ENCODE measurements at regions not wholly inside any gene's neighbourhood (a gene's known extent, or its start where the extent isn't known, plus 50 kb on each side); places are given as distances from the start of the nearest gene placed in this dataset.

- Histone ChIP-seq H3K27me3 (ENCODE audit: control insufficient read depth, insufficient read depth, low read length, poor library complexity, severe bottlenecking) (no peaks in the 10 kb centered on the region), H3K4me3 (ENCODE audit: low read length) (no peak overlapping the region), H3K9me3 (ENCODE audit: control insufficient read depth, low read length) (no peaks in the 10 kb centered on the region), H3K4me1 (ENCODE audit: control insufficient read depth, insufficient read depth, low read length) (no peaks in the 10 kb centered on the region), H3K27ac (ENCODE audit: low read depth, low read length) (no peak overlapping the region), H3K9ac (ENCODE audit: extremely low read depth, low read length, poor library complexity, severe bottlenecking) (no peak overlapping the region), H3K36me3 (ENCODE audit: control insufficient read depth, insufficient read depth, low read length) (no peaks in the 10 kb centered on the region)
- Mint-ChIP-seq H3K4me3 (no peak overlapping the region), H3K27ac (no peak overlapping the region), H3K27me3 (ENCODE audit: insufficient read depth) (no peaks in the 10 kb centered on the region), H3K4me1 (no peaks in the 10 kb centered on the region), H3K36me3 (ENCODE audit: low read depth) (no peaks in the 10 kb centered on the region), H3K9me3 (no peaks in the 10 kb centered on the region)
- no peak for DNase-seq
- no peak for TF ChIP-seq CTCF (conservative IDR thresholded peaks at IDR 0.05)
- 82% methylated on average over 1 of the region's 1 CpG; no CpG with 5 or more reads in 1 of the 2 experiments for WGBS, 2 experiments (ENCODE audit: insufficient coverage in 1 of 2, insufficient read length in 1 of 2)
These were observed 336.8 kb upstream of the SLC30A5 start for GRCh38 chr5:68757006-68757405.

- no peaks in the 10 kb centered on the region for H3K27me3 ChIP-seq (ENCODE audit: control insufficient read depth, insufficient read depth, low read length, poor library complexity, severe bottlenecking)
- H3K4me1 Mint-ChIP-seq: no peaks in the 10 kb centered on the region
- H3K36me3 Mint-ChIP-seq (ENCODE audit: low read depth): no peaks in the 10 kb centered on the region
- H3K9me3 Mint-ChIP-seq: no peaks in the 10 kb centered on the region
- H3K4me1 ChIP-seq (ENCODE audit: control insufficient read depth, insufficient read depth, low read length): no peaks in the 10 kb centered on the region
- DNase-seq: no peak
- no peak overlapping the region for H3K27ac ChIP-seq (ENCODE audit: low read depth, low read length)
- 80 to 82% methylated on average over 1 of the region's 1 CpG for WGBS, 2 experiments (ENCODE audit: insufficient coverage in 1 of 2, insufficient read length in 1 of 2)
- no peak for TF ChIP-seq CTCF (conservative IDR thresholded peaks at IDR 0.05)
- H3K9me3 ChIP-seq (ENCODE audit: control insufficient read depth, low read length): no peaks in the 10 kb centered on the region
- H3K27me3 Mint-ChIP-seq (ENCODE audit: insufficient read depth): no peaks in the 10 kb centered on the region
- no peaks in the 10 kb centered on the region for H3K36me3 ChIP-seq (ENCODE audit: control insufficient read depth, insufficient read depth, low read length)
- no peak overlapping the region for H3K9ac ChIP-seq (ENCODE audit: extremely low read depth, low read length, poor library complexity, severe bottlenecking)
- H3K27ac Mint-ChIP-seq: no peak overlapping the region
- no peak overlapping the region for H3K4me3 ChIP-seq (ENCODE audit: low read length)
- H3K4me3 Mint-ChIP-seq: no peak overlapping the region
These were observed 336.1 kb upstream of the SLC30A5 start for GRCh38 chr5:68757626-68758212.

- no peaks in the 10 kb centered on the region for H3K27me3 Mint-ChIP-seq (ENCODE audit: insufficient read depth)
- no peak overlapping the region for H3K27ac ChIP-seq (ENCODE audit: low read depth, low read length)
- no peaks in the 10 kb centered on the region for H3K36me3 Mint-ChIP-seq (ENCODE audit: low read depth)
- H3K4me1 Mint-ChIP-seq: no peaks in the 10 kb centered on the region
- DNase-seq: no peak
- H3K9ac ChIP-seq (ENCODE audit: extremely low read depth, low read length, poor library complexity, severe bottlenecking): no peak overlapping the region
- no peak for TF ChIP-seq CTCF (conservative IDR thresholded peaks at IDR 0.05)
- no peaks in the 10 kb centered on the region for H3K27me3 ChIP-seq (ENCODE audit: control insufficient read depth, insufficient read depth, low read length, poor library complexity, severe bottlenecking)
- no peaks in the 10 kb centered on the region for H3K9me3 ChIP-seq (ENCODE audit: control insufficient read depth, low read length)
- no peaks in the 10 kb centered on the region for H3K9me3 Mint-ChIP-seq
- H3K36me3 ChIP-seq (ENCODE audit: control insufficient read depth, insufficient read depth, low read length): no peaks in the 10 kb centered on the region
- WGBS, 2 experiments (ENCODE audit: insufficient coverage in 1 of 2, insufficient read length in 1 of 2): 70 to 90% methylated on average over 2 to 5 of the region's 5 CpGs
- H3K27ac Mint-ChIP-seq: no peak overlapping the region
- H3K4me3 Mint-ChIP-seq: no peak overlapping the region
- no peak overlapping the region for H3K4me3 ChIP-seq (ENCODE audit: low read length)
- no peaks in the 10 kb centered on the region for H3K4me1 ChIP-seq (ENCODE audit: control insufficient read depth, insufficient read depth, low read length)
These were observed 334.2 kb upstream of the SLC30A5 start for GRCh38 chr5:68759593-68759992.
